ENCODE measurements at regions not wholly inside any gene's neighbourhood (a gene's known extent, or its start where the extent isn't known, plus 50 kb on each side); places are given as distances from the start of the nearest gene placed in this dataset.

- H3K36me3 ChIP-seq, result no peaks in the 10 kb centered on the region
- H3K9me3 ChIP-seq, result no peaks in the 10 kb centered on the region
- TF ChIP-seq, protein P1, sequence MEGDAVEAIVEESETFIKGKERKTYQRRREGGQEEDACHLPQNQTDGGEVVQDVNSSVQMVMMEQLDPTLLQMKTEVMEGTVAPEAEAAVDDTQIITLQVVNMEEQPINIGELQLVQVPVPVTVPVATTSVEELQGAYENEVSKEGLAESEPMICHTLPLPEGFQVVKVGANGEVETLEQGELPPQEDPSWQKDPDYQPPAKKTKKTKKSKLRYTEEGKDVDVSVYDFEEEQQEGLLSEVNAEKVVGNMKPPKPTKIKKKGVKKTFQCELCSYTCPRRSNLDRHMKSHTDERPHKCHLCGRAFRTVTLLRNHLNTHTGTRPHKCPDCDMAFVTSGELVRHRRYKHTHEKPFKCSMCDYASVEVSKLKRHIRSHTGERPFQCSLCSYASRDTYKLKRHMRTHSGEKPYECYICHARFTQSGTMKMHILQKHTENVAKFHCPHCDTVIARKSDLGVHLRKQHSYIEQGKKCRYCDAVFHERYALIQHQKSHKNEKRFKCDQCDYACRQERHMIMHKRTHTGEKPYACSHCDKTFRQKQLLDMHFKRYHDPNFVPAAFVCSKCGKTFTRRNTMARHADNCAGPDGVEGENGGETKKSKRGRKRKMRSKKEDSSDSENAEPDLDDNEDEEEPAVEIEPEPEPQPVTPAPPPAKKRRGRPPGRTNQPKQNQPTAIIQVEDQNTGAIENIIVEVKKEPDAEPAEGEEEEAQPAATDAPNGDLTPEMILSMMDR (IDR thresholded peaks at IDR 0.05 in 4 of 5, conservative IDR thresholded peaks at IDR 0.05 in 1 of 5), result no peak
- no peak for TF ChIP-seq POLR2A (IDR thresholded peaks at IDR 0.05)
- DNase-seq (no peak), ATAC-seq (no peak)
- no peak overlapping the region for H3K4me3 ChIP-seq
- no peak overlapping the region for H3K27ac ChIP-seq
- in situ Hi-C loops (cut with MboI; ENCODE audit: low sequenced_read_pairs in 4 of 4) (no loop called here), intact Hi-C loops (cut with DNase I; ENCODE audit: low total_unique reads) (no loop called here)
- H3K27me3 ChIP-seq, result no peaks in the 10 kb centered on the region
- H3K4me1 ChIP-seq, result no peaks in the 10 kb centered on the region
Observed at GRCh38 chr2:204355688-204356087, 189.6 kb upstream of the PARD3B start.

GRCh38 chr2:204356151-204356641 lies 189.1 kb upstream of the PARD3B start:
- Histone ChIP-seq H3K9me3 (no peaks in the 10 kb centered on the region), H3K27ac (no peak overlapping the region), H3K36me3 (no peaks in the 10 kb centered on the region), H3K27me3 (no peaks in the 10 kb centered on the region), H3K4me1 (no peaks in the 10 kb centered on the region), H3K4me3 (no peak overlapping the region)
- no peak for TF ChIP-seq POLR2A (IDR thresholded peaks at IDR 0.05)
- TF ChIP-seq, protein P1 (IDR thresholded peaks at IDR 0.05 in 4 of 5, conservative IDR thresholded peaks at IDR 0.05 in 1 of 5), result no peak
- in situ Hi-C loops (cut with MboI; ENCODE audit: low sequenced_read_pairs in 4 of 4) (no loop called here), intact Hi-C loops (cut with DNase I; ENCODE audit: low total_unique reads) (no loop called here)
- DNase-seq (no peak), ATAC-seq (no peak)

DNA sequence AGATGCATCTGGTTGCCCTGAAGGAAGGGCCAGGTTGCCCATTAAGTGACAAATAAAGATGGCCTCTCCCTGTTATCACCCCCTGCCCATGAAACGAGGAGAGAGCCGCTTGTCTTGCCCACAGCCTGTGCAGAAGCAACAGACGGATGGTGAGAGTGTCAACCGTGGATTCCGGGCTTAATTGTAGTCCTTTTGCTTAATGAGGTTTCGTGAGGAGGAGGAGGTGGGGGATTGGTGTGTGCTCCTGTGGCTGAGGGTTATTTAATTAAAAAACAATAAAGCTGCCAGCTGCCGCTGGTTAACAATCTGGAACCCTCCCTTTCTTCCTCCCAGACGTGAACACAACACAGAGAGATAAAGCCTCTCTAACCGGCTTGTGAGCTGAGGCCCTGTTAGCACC lies 188.0 kb upstream of the PARD3B start:
- no peaks in the 10 kb centered on the region for H3K27me3 ChIP-seq
- in situ Hi-C loops (cut with MboI; ENCODE audit: low sequenced_read_pairs in 4 of 4) (no loop called here), intact Hi-C loops (cut with DNase I; ENCODE audit: low total_unique reads) (no loop called here)
- no peak overlapping the region for H3K27ac ChIP-seq
- H3K4me3 ChIP-seq, result no peak overlapping the region
- TF ChIP-seq, protein P1 (IDR thresholded peaks at IDR 0.05 in 4 of 5, conservative IDR thresholded peaks at IDR 0.05 in 1 of 5), result no peak
- TF ChIP-seq POLR2A (IDR thresholded peaks at IDR 0.05), result no peak
- no peaks in the 10 kb centered on the region for H3K9me3 ChIP-seq
- DNase-seq, result no peak
- no peaks in the 10 kb centered on the region for H3K36me3 ChIP-seq
- no peaks in the 10 kb centered on the region for H3K4me1 ChIP-seq
- ATAC-seq, result no peak

- no peak overlapping the region for H3K27ac ChIP-seq
- TF ChIP-seq, protein P1 (IDR thresholded peaks at IDR 0.05 in 4 of 5, conservative IDR thresholded peaks at IDR 0.05 in 1 of 5), result no peak
- TF ChIP-seq POLR2A (IDR thresholded peaks at IDR 0.05), result no peak
- ATAC-seq, result no peak
- no peak for DNase-seq
- in situ Hi-C loops (cut with MboI; ENCODE audit: low sequenced_read_pairs in 4 of 4), result no loop called here
- no peaks in the 10 kb centered on the region for H3K36me3 ChIP-seq
- H3K4me1 ChIP-seq, result no peaks in the 10 kb centered on the region
- intact Hi-C loops (cut with DNase I; ENCODE audit: low total_unique reads), result no loop called here
- no peaks in the 10 kb centered on the region for H3K9me3 ChIP-seq
- H3K4me3 ChIP-seq, result no peak overlapping the region
- no peaks in the 10 kb centered on the region for H3K27me3 ChIP-seq
Observed at GRCh38 chr2:204359076-204359475, 186.2 kb upstream of the PARD3B start.
